Upper lobe of left lung (tissue), 4 donors: ENCODE measurements at regions not wholly inside any gene's neighbourhood (a gene's known extent, or its start where the extent isn't known, plus 50 kb on each side); places are given as distances from the start of the nearest gene placed in this dataset.
A peak's percentile ranks its signal among the peaks of the same experiment; 100 is the strongest.

Experiments
- CTCF ChIP-seq, 6 experiments: fragments of 450-650 bp in 4 of 6; fragments of 200-600 bp in 2 of 6; sonication (generic) in 2 of 6; IDR thresholded peaks; one replicate each; pipeline ENCODE4 v1.5.1; 2016 to 2019; ENCODE audit warnings: antibody characterized with exemption in 6 of 6
- POLR2A ChIP-seq, 4 donors: fragments of 450-650 bp; IDR thresholded peaks; one replicate each; pipeline ENCODE4 v1.5.1; 2016 to 2017; ENCODE audit warnings: antibody characterized with exemption in 4 of 4, mild to moderate bottlenecking in 2 of 4

GRCh38 chr18:60684843-60685513 is 312.4 kb upstream of the MC4R start:
- TF ChIP-seq POLR2A (IDR thresholded peaks at IDR 0.05) (no peak), CTCF (IDR thresholded peaks at IDR 0.05) (peak in 4 of 6 experiments; percentile 19 to 39 (median 32))
